Vagina (tissue), 2 donors: ENCODE measurements at regions not wholly inside any gene's neighbourhood (a gene's known extent, or its start where the extent isn't known, plus 50 kb on each side); places are given as distances from the start of the nearest gene placed in this dataset.
A peak's percentile ranks its signal among the peaks of the same experiment; 100 is the strongest.

Experiments used
- DNase-seq, 2 donors: peaks; one replicate each; pipeline ENCODE4 v3.0.0-alpha.2; 2017; ENCODE audit errors: extremely low spot score in 2 of 2
- H3K27ac ChIP-seq: fragments of 200-600 bp; sonication (generic); one replicate; pipeline ENCODE4 v1.5.1; 2019
- H3K27me3 ChIP-seq: fragments of 200-600 bp; sonication (generic); one replicate; pipeline ENCODE4 v1.5.1; 2019
- H3K36me3 ChIP-seq, 2 donors: fragments of 200-600 bp; sonication (generic); one replicate each; pipeline ENCODE4 v1.5.1; 2017 to 2019
- H3K4me1 ChIP-seq: fragments of 200-600 bp; sonication (generic); one replicate; pipeline ENCODE4 v1.5.1; 2019
- H3K4me3 ChIP-seq, 2 donors: fragments of 200-600 bp; sonication (generic); 1 replicate in 1 of 2; 2 replicates in 1 of 2; pipeline ENCODE4 v1.5.1; 2016 to 2019
- H3K9me3 ChIP-seq: fragments of 200-600 bp; sonication (generic); one replicate; pipeline ENCODE4 v1.5.1; 2019
- POLR2A ChIP-seq, 2 donors: fragments of 450-650 bp; IDR thresholded peaks; one replicate each; pipeline ENCODE4 v1.6.1; 2017; ENCODE audit warnings: antibody characterized with exemption in 2 of 2, mild to moderate bottlenecking in 2 of 2, moderate library complexity in 2 of 2
- POLR2AphosphoS5 ChIP-seq, 2 donors: sonication (generic); formaldehyde crosslinking; IDR thresholded peaks; one replicate each; pipeline ENCODE4 v1.9.0; 2017; ENCODE audit warnings: antibody characterized with exemption in 2 of 2, mild to moderate bottlenecking in 2 of 2, low read depth in 1 of 2; ENCODE audit not compliant: insufficient read depth in 1 of 2
- intact Hi-C: fragments of 100-400 bp; cut with DNase I; formaldehyde crosslinking; loops from one replicate; pipeline ENCODE4 v1.15.1; 2023
- TF ChIP-seq, protein P1 (sequence below), 3 experiments: fragments of 450-650 bp in 2 of 3; fragments of 200-600 bp in 1 of 3; sonication (generic) in 1 of 3; IDR thresholded peaks; one replicate each; pipeline ENCODE4 v1.5.1; 2017 to 2019; ENCODE audit warnings: antibody characterized with exemption in 3 of 3, mild to moderate bottlenecking in 2 of 3, moderate library complexity in 2 of 3

DNA sequence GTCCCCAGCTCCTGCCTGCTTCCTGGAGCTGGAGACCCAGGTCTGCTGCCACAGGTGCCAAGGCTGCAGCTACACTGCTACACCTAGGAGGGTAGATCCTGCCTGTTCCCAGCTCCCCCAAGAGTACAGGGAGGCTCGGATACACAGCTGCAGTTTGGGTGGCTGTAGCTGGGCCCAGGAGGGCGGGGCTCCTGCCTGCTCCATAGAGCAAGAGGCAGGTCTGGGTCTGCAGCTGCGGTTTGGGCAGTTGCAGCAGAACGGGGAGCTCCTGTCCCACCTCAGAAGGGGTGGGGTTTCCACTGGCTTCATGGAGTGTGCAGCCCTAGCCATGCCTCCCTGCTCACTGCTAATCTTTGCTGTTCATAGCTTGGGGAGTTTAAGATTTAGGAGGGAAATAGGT is 199.0 kb downstream of the NUFIP1 start:
- no peak for DNase-seq
- H3K27me3 ChIP-seq: no peaks in the 10 kb centered on the region
- intact Hi-C loops: no loop called here
- no peaks in the 10 kb centered on the region for H3K9me3 ChIP-seq
- no peaks in the 10 kb centered on the region for H3K36me3 ChIP-seq
- no peak overlapping the region for H3K27ac ChIP-seq
- H3K4me1 ChIP-seq: peaks cover 1% of the 10 kb centered on the region
- no peak overlapping the region for H3K4me3 ChIP-seq
- TF ChIP-seq, protein P1, sequence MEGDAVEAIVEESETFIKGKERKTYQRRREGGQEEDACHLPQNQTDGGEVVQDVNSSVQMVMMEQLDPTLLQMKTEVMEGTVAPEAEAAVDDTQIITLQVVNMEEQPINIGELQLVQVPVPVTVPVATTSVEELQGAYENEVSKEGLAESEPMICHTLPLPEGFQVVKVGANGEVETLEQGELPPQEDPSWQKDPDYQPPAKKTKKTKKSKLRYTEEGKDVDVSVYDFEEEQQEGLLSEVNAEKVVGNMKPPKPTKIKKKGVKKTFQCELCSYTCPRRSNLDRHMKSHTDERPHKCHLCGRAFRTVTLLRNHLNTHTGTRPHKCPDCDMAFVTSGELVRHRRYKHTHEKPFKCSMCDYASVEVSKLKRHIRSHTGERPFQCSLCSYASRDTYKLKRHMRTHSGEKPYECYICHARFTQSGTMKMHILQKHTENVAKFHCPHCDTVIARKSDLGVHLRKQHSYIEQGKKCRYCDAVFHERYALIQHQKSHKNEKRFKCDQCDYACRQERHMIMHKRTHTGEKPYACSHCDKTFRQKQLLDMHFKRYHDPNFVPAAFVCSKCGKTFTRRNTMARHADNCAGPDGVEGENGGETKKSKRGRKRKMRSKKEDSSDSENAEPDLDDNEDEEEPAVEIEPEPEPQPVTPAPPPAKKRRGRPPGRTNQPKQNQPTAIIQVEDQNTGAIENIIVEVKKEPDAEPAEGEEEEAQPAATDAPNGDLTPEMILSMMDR (IDR thresholded peaks at IDR 0.05): no peak
- no peak for TF ChIP-seq POLR2A (IDR thresholded peaks at IDR 0.05)
- TF ChIP-seq POLR2AphosphoS5 (IDR thresholded peaks at IDR 0.05; ENCODE audit: insufficient read depth in 1 of 2, low read depth in 1 of 2): peak in 1 of 2 donors; percentile 8

DNA sequence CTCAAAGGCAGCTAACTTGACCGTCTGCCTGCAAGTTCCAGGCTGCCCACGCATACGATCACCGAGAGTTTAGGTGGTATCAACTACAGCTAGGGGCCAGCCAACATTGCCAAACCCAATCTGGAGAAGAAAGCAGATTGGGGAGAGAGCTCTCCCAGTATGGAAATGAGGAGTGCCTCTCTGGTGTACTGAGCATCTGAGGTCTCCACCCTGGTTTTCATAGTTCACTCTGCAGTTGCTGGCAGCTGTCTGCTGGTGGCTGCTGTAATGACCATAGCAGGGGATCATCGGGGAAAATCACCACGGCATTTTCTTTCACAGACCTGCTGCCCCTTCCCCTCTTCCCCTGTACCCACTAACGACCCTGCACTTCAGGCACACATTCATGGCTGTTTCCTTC is 201.7 kb downstream of the NUFIP1 start:
- Histone ChIP-seq H3K4me1 (no peaks in the 10 kb centered on the region), H3K9me3 (no peaks in the 10 kb centered on the region), H3K36me3 (no peaks in the 10 kb centered on the region), H3K4me3 (no peak overlapping the region), H3K27me3 (no peaks in the 10 kb centered on the region), H3K27ac (no peak overlapping the region)
- intact Hi-C loops: no loop called here
- TF ChIP-seq POLR2A (IDR thresholded peaks at IDR 0.05): no peak
- no peak for TF ChIP-seq POLR2AphosphoS5 (IDR thresholded peaks at IDR 0.05; ENCODE audit: insufficient read depth in 1 of 2, low read depth in 1 of 2)
- TF ChIP-seq, protein P1 (IDR thresholded peaks at IDR 0.05): no peak
- DNase-seq: no peak

DNA sequence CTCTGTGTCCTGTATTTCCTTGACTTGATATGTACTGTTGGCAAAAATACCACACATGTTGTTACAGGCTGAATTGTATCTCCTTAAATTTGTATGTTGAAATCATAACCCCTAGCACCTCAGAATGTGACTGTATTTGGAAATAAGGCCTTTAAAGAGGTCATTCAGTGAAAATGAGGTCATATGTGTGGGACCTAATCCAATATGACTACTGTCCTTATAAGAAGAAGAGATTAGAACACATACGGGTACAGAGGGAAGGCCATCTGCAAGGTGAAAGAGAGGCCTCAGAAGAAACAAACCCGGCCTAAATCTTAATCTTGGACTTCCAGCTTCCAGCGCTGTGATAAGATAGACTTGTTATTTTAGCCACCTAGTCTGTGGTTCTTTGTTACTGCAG is 202.5 kb downstream of the NUFIP1 start:
- no peak overlapping the region for H3K4me3 ChIP-seq
- intact Hi-C loops: no loop called here
- H3K9me3 ChIP-seq: no peaks in the 10 kb centered on the region
- H3K4me1 ChIP-seq: no peaks in the 10 kb centered on the region
- no peaks in the 10 kb centered on the region for H3K27me3 ChIP-seq
- DNase-seq: no peak
- no peak for TF ChIP-seq POLR2AphosphoS5 (IDR thresholded peaks at IDR 0.05; ENCODE audit: insufficient read depth in 1 of 2, low read depth in 1 of 2)
- TF ChIP-seq, protein P1 (IDR thresholded peaks at IDR 0.05): no peak
- TF ChIP-seq POLR2A (IDR thresholded peaks at IDR 0.05): no peak
- no peak overlapping the region for H3K27ac ChIP-seq
- H3K36me3 ChIP-seq: no peaks in the 10 kb centered on the region

DNA sequence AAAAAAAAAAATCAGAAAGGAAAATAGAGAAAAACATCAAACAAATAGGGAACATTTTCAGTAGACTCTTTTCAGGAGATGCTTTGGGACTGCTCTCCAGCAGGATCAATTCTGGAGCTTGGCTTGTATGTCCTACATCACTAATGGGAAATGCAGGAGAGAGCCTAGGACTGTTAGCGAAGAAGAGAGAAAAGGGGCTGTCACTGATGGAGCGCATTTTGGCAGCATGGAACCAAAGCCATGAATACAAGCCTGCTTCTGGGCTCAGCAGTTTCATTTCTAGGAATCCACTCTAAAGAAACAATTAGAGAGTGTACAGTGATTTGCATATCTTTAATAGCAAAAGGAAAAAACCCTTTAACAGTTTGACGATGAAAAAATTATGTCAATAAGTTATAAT is 203.9 kb downstream of the NUFIP1 start:
- no peaks in the 10 kb centered on the region for H3K27me3 ChIP-seq
- DNase-seq: no peak
- TF ChIP-seq, protein P1 (IDR thresholded peaks at IDR 0.05): no peak
- TF ChIP-seq POLR2A (IDR thresholded peaks at IDR 0.05): no peak
- no peak for TF ChIP-seq POLR2AphosphoS5 (IDR thresholded peaks at IDR 0.05; ENCODE audit: insufficient read depth in 1 of 2, low read depth in 1 of 2)
- intact Hi-C loops: no loop called here
- no peak overlapping the region for H3K27ac ChIP-seq
- H3K9me3 ChIP-seq: no peaks in the 10 kb centered on the region
- H3K4me1 ChIP-seq: no peaks in the 10 kb centered on the region
- no peaks in the 10 kb centered on the region for H3K36me3 ChIP-seq
- no peak overlapping the region for H3K4me3 ChIP-seq

DNA sequence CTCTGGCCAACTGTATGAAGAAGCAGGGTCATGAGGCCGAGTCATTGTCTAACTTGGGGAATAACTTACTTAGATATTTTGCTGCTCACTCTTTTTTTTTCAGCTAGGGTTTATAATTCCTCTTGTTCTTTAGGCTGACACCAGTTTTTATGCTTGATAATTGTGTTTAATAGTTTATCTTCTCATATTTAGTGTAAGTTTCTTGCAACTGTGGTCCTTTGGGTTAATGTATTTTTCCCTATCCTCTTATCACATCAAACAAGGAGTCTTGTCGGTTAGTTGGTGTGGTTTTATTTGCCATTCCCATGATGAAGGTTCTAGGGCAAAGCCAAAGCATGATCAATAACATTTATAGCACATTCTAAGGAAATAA is 204.6 kb downstream of the NUFIP1 start:
- Histone ChIP-seq H3K27me3 (no peaks in the 10 kb centered on the region), H3K36me3 (no peaks in the 10 kb centered on the region), H3K4me1 (no peaks in the 10 kb centered on the region), H3K4me3 (no peak overlapping the region), H3K9me3 (no peaks in the 10 kb centered on the region), H3K27ac (no peak overlapping the region)
- intact Hi-C loops: no loop called here
- TF ChIP-seq POLR2AphosphoS5 (IDR thresholded peaks at IDR 0.05; ENCODE audit: insufficient read depth in 1 of 2, low read depth in 1 of 2) (no peak), POLR2A (IDR thresholded peaks at IDR 0.05) (no peak)
- TF ChIP-seq, protein P1 (IDR thresholded peaks at IDR 0.05): no peak
- no peak for DNase-seq
